IMR-90 (cell line): ENCODE measurements at regions not wholly inside any gene's neighbourhood (a gene's known extent, or its start where the extent isn't known, plus 50 kb on each side); places are given as distances from the start of the nearest gene placed in this dataset.

Experiments used
- ATAC-seq: fragments of 200-7000 bp; cut with Tn5 transposase; 2 replicates; pipeline ENCODE4 v1.9.1; 2020; ENCODE audit warnings: low read depth, mild to moderate bottlenecking, moderate library complexity
- BruUV-seq: library from RNA; stranded (reverse); fragments of 400-500 nt; replicated peaks from 2 replicates; lab custom pipeline; 2021; lab: Mats Ljungman, UMichigan
- CTCF ChIA-PET: fragments of 300-600 bp; formaldehyde crosslinking; extraction: SDS; loops from one replicate; lab custom pipeline; 2021; ENCODE audit warnings: antibody characterized with exemption; lab: Yijun Ruan, JAX
- POLR2A ChIA-PET: fragments of 300-600 bp; sonication (Branson Sonifier 250); formaldehyde crosslinking; loops from one replicate; lab custom pipeline; 2022; ENCODE audit warnings: antibody characterized with exemption; ENCODE audit not compliant: unreplicated experiment; lab: Charles Lee
- DNase-seq: peaks from one replicate; pipeline ENCODE4 v3.0.0; 2013
- H2AFZ ChIP-seq: replicated peaks from 2 replicates; pipeline ENCODE3; 2013; ENCODE audit warnings: low read length, mild to moderate bottlenecking; ENCODE audit not compliant: poor library complexity
- H2AK5ac ChIP-seq: 2 replicates; pipeline ENCODE4 v1.6.1; 2013; ENCODE audit warnings: low read depth, low read length, inconsistent platforms
- H2AK9ac ChIP-seq: replicated peaks from 2 replicates; pipeline ENCODE3; 2013; ENCODE audit warnings: mild to moderate bottlenecking, low read depth, low read length, moderate library complexity; ENCODE audit not compliant: poor library complexity
- H2BK120ac ChIP-seq: 2 replicates; pipeline ENCODE4 v1.6.1; 2013; ENCODE audit warnings: low read depth, low read length, inconsistent platforms
- H2BK15ac ChIP-seq: 3 replicates; pipeline ENCODE4 v1.6.1; 2013; ENCODE audit warnings: low read depth, low read length, inconsistent platforms
- H2BK20ac ChIP-seq: 2 replicates; pipeline ENCODE4 v1.6.1; 2013; ENCODE audit warnings: low read depth, mild to moderate bottlenecking, inconsistent platforms, low read length, moderate library complexity
- H2BK5ac ChIP-seq: 2 replicates; pipeline ENCODE4 v1.6.1; 2013; ENCODE audit warnings: mild to moderate bottlenecking, low read depth, low read length, inconsistent platforms; ENCODE audit not compliant: poor library complexity, severe bottlenecking
- H3K14ac ChIP-seq: replicated peaks from 2 replicates; pipeline ENCODE4 v1.6.1; 2013; ENCODE audit warnings: low read depth, low read length, inconsistent platforms
- H3K18ac ChIP-seq: 2 replicates; pipeline ENCODE4 v1.6.1; 2013; ENCODE audit warnings: low read depth, low read length, control low read depth
- H3K23ac ChIP-seq: 2 replicates; pipeline ENCODE4 v1.6.1; 2013; ENCODE audit warnings: low read depth, low read length, inconsistent platforms
- H3K27ac ChIP-seq: 2 replicates; pipeline ENCODE4 v1.5.1; 2013; ENCODE audit warnings: mild to moderate bottlenecking, control low read depth, low read length; ENCODE audit not compliant: insufficient read depth
- H3K27me3 ChIP-seq: 2 replicates; pipeline ENCODE4 v1.6.1; 2013; ENCODE audit warnings: low read length; ENCODE audit not compliant: control insufficient read depth, insufficient read depth
- H3K36me3 ChIP-seq: 2 replicates; pipeline ENCODE4 v1.6.1; 2013; ENCODE audit warnings: low read length, mixed read lengths; ENCODE audit not compliant: control insufficient read depth, insufficient read depth
- H3K4ac ChIP-seq: 2 replicates; pipeline ENCODE4 v1.6.1; 2013; ENCODE audit warnings: low read depth, low read length, inconsistent platforms
- H3K4me1 ChIP-seq: 2 replicates; pipeline ENCODE4 v1.6.1; 2013; ENCODE audit warnings: low read length, mixed read lengths; ENCODE audit not compliant: control insufficient read depth, insufficient read depth
- H3K4me2 ChIP-seq: 2 replicates; pipeline ENCODE4 v1.6.1; 2013; ENCODE audit warnings: low read depth, mild to moderate bottlenecking, control low read depth, low read length, moderate library complexity
- H3K4me3 ChIP-seq: 2 replicates; pipeline ENCODE4 v1.5.1; 2013; ENCODE audit warnings: low read depth, mild to moderate bottlenecking, control low read depth, low read length, moderate library complexity; ENCODE audit not compliant: insufficient read depth
- H3K56ac ChIP-seq: 2 replicates; pipeline ENCODE4 v1.6.1; 2013; ENCODE audit warnings: low read length, inconsistent platforms; ENCODE audit not compliant: insufficient read depth; ENCODE audit errors: extremely low read depth
- H3K79me1 ChIP-seq, 2 experiments: 2 replicates each; pipeline ENCODE4 v1.6.1; 2013; ENCODE audit warnings: low read length in 2 of 2, inconsistent platforms in 1 of 2, low read depth in 1 of 2
- H3K9ac ChIP-seq: 2 replicates; pipeline ENCODE4 v1.6.1; 2013; ENCODE audit warnings: low read depth, low read length, control low read depth
- H3K9me1 ChIP-seq: 2 replicates; pipeline ENCODE4 v1.6.1; 2013; ENCODE audit warnings: low read length, inconsistent platforms; ENCODE audit not compliant: insufficient read depth
- H3K9me3 ChIP-seq: 2 replicates; pipeline ENCODE4 v1.6.1; 2013; ENCODE audit warnings: low read length; ENCODE audit not compliant: control insufficient read depth, insufficient read depth
- H4K20me1 ChIP-seq: 2 replicates; pipeline ENCODE4 v1.6.1; 2013; ENCODE audit warnings: low read length, inconsistent platforms; ENCODE audit not compliant: insufficient read depth
- H4K5ac ChIP-seq: 2 replicates; pipeline ENCODE4 v1.6.1; 2013; ENCODE audit warnings: mild to moderate bottlenecking, low read depth, low read length, control low read depth
- H4K8ac ChIP-seq, 2 experiments: 2 replicates each; pipeline ENCODE4 v1.6.1; 2013; ENCODE audit warnings: low read depth in 2 of 2, low read length in 2 of 2, control low read depth in 1 of 2, inconsistent platforms in 1 of 2
- H4K91ac ChIP-seq: 2 replicates; pipeline ENCODE4 v1.6.1; 2013; ENCODE audit warnings: low read depth, low read length, inconsistent platforms; ENCODE audit not compliant: insufficient read depth
- BHLHE40 ChIP-seq: fragments of 150-350 bp; IDR thresholded peaks from 2 replicates; pipeline ENCODE4 v1.6.1; 2016; ENCODE audit warnings: mild to moderate bottlenecking, low read depth, low read length
- CEBPB ChIP-seq: IDR thresholded peaks from 2 replicates; pipeline ENCODE4 v1.6.1; 2012; ENCODE audit warnings: low read depth, low read length, improper control_type of control experiment
- CHD1 ChIP-seq: IDR thresholded peaks from 2 replicates; pipeline ENCODE4 v1.6.1; 2012; ENCODE audit warnings: low read depth, low read length, improper control_type of control experiment
- CTCF ChIP-seq: conservative IDR thresholded peaks from 2 replicates; pipeline ENCODE4 v1.5.1; 2012; ENCODE audit warnings: mild to moderate bottlenecking, low read depth, low read length, improper control_type of control experiment
- MAFK ChIP-seq: IDR thresholded peaks from 2 replicates; pipeline ENCODE4 v1.6.1; 2012; ENCODE audit warnings: low read depth, low read length, improper control_type of control experiment
- NFE2L2 ChIP-seq: fragments of 150-350 bp; IDR thresholded peaks from 2 replicates; pipeline ENCODE4 v1.6.1; 2016; ENCODE audit warnings: low read depth, mild to moderate bottlenecking, low read length
- RAD21 ChIP-seq: IDR thresholded peaks from 2 replicates; pipeline ENCODE4 v1.6.1; 2012; ENCODE audit warnings: low read length, improper control_type of control experiment
- RCOR1 ChIP-seq: IDR thresholded peaks from 2 replicates; pipeline ENCODE4 v1.6.1; 2012; ENCODE audit warnings: mild to moderate bottlenecking, low read length, improper control_type of control experiment; ENCODE audit not compliant: insufficient replicate concordance
- RFX5 ChIP-seq: IDR thresholded peaks from 2 replicates; pipeline ENCODE4 v1.8.0; 2012; ENCODE audit warnings: low read depth, mild to moderate bottlenecking, low read length, moderate library complexity
- WGBS, 2 experiments: methylation state at CpG; one replicate each; pipeline versions ENCODE4 v1.1.5 to v1.1.7; 2013; ENCODE audit warnings: missing lambda C conversion rate in 2 of 2; ENCODE audit not compliant: insufficient read length in 1 of 2; ENCODE audit errors: extremely low coverage in 2 of 2; 5-methylcytosine and 5-hydroxymethylcytosine counted together
- dilution Hi-C: fragments of 300-500 bp; cut with HindIII; formaldehyde crosslinking; loops from one replicate; pipeline ENCODE4 v1.14.3; 2018; ENCODE audit warnings: low sequenced_read_pairs; ENCODE audit not compliant: unreplicated experiment
- in situ Hi-C: fragments of 300-500 bp; cut with MboI; formaldehyde crosslinking; loops from 3 replicates; pipeline ENCODE4 v1.14.3; 2019; ENCODE audit warnings: low sequenced_read_pairs, inconsistent platforms, mixed read lengths
- intact Hi-C: fragments of 100-400 bp; cut with micrococcal nuclease; formaldehyde crosslinking; loops from 2 replicates; pipeline ENCODE4 v1.10.0; 2022

- Histone ChIP-seq H3K27ac (no peak overlapping the region), H2AK5ac (no peak overlapping the region), H3K9me1 (no peaks in the 10 kb centered on the region), H3K27me3 (peaks cover 5% of the 10 kb centered on the region), H3K56ac (no peak overlapping the region), H3K4me3 (no peak overlapping the region), H2AK9ac (no peak overlapping the region), H2BK120ac (no peak overlapping the region), H2BK20ac (no peak overlapping the region), H2BK5ac (no peak overlapping the region), H2AFZ (no peak overlapping the region), H3K79me1 (no peaks in the 10 kb centered on the region), H3K14ac (no peak overlapping the region), H4K91ac (no peak overlapping the region), H3K36me3 (no peaks in the 10 kb centered on the region), H3K4ac (no peak overlapping the region), H3K9ac (no peak overlapping the region), H3K18ac (no peak overlapping the region), H3K4me2 (no peak overlapping the region), H3K4me1 (no peaks in the 10 kb centered on the region), H4K20me1 (no peaks in the 10 kb centered on the region), H4K5ac (no peak overlapping the region), H2BK15ac (no peak overlapping the region), H3K23ac (no peak overlapping the region), H3K9me3 (no peaks in the 10 kb centered on the region), H4K8ac (no peak overlapping the region)
- dilution Hi-C loops = no loop called here
- intact Hi-C loops = loop anchor here (5.0 kb wide), 1 partner anchor 595 kb away; no protein-coding TSS in a partner anchor
- DNase-seq (no peak), ATAC-seq (no peak)
- no CpG with 5 or more reads among the region's 1 CpG for WGBS, 2 experiments
- in situ Hi-C loops = no loop called here
- TF ChIP-seq CTCF = no peak
- TF ChIP-seq RFX5 = no peak
- TF ChIP-seq NFE2L2 = no peak
- TF ChIP-seq BHLHE40 = no peak
- TF ChIP-seq MAFK = no peak
- no peak for TF ChIP-seq CHD1
- TF ChIP-seq CEBPB = no peak
- no peak for TF ChIP-seq RAD21
- no peak for TF ChIP-seq RCOR1
- ChIA-PET CTCF (no interaction called here), POLR2A (no interaction called here)
- BruUV-seq = no TSS peak
These were observed 335.6 kb upstream of the GLI3 start for GRCh38 chr7:42572561-42572960.
